ENCODE measurements at regions not wholly inside any gene's neighbourhood (a gene's known extent, or its start where the extent isn't known, plus 50 kb on each side); places are given as distances from the start of the nearest gene placed in this dataset.

GRCh38 chr11:19651028-19651427 is 61.6 kb upstream of the NAV2 start:
- Histone ChIP-seq H3K4me2 (no peak overlapping the region), H3K36me3 (ENCODE audit: insufficient read depth) (no peaks in the 10 kb centered on the region), H3K27me3 (ENCODE audit: insufficient read depth) (no peaks in the 10 kb centered on the region), H3K4me1 (ENCODE audit: insufficient read depth) (no peaks in the 10 kb centered on the region), H3K9me2 (ENCODE audit: insufficient read depth) (no peaks in the 10 kb centered on the region), H2AFZ (no peak overlapping the region), H4K20me1 (replicated peaks; ENCODE audit: insufficient read depth) (no peaks in the 10 kb centered on the region), H3K27ac (ENCODE audit: low read depth) (no peak overlapping the region), H3K79me2 (replicated peaks; ENCODE audit: insufficient read depth) (no peaks in the 10 kb centered on the region), H3F3A (replicated peaks; ENCODE audit: low read depth) (no peaks in the 10 kb centered on the region), H3K4me3 (no peak overlapping the region)
- Mint-ChIP-seq H3K36me3 (ENCODE audit: low read depth) (no peaks in the 10 kb centered on the region), H3K9me3 (no peaks in the 10 kb centered on the region), H3K4me3 (no peak overlapping the region), H3K4me1 (no peaks in the 10 kb centered on the region; the same call in 2 of the 3 replicates), H3K27me3 (ENCODE audit: insufficient read depth, low read depth, poor library complexity) (no peaks in the 10 kb centered on the region), H3K27ac (no peak overlapping the region)
- DNase-seq (ENCODE audit: low spot score) (no peak), ATAC-seq (no peak)
- TF ChIP-seq ETS1 (IDR thresholded peaks at IDR 0.05), result no peak
- no peak for TF ChIP-seq EZH2phosphoT487 (IDR thresholded peaks at IDR 0.05; ENCODE audit: unreplicated experiment)
- TF ChIP-seq REST (IDR thresholded peaks at IDR 0.05; ENCODE audit: unreplicated experiment), result no peak
- no peak for TF ChIP-seq EZH2 (IDR thresholded peaks at IDR 0.05; ENCODE audit: low read depth, unreplicated experiment)
- no peak for TF ChIP-seq POLR2AphosphoS5 (IDR thresholded peaks at IDR 0.05; ENCODE audit: low read depth)
- TF ChIP-seq STAT1 (IDR thresholded peaks at IDR 0.05; ENCODE audit: unreplicated experiment), result no peak
- no peak for TF ChIP-seq ZNF462 (CRISPR knock-in tag; IDR thresholded peaks at IDR 0.05)
- TF ChIP-seq CTCF (conservative IDR thresholded peaks at IDR 0.05; ENCODE audit: low read depth in 2 of 2), result no peak
